ENCODE measurements at regions not wholly inside any gene's neighbourhood (a gene's known extent, or its start where the extent isn't known, plus 50 kb on each side); places are given as distances from the start of the nearest gene placed in this dataset.

DNA sequence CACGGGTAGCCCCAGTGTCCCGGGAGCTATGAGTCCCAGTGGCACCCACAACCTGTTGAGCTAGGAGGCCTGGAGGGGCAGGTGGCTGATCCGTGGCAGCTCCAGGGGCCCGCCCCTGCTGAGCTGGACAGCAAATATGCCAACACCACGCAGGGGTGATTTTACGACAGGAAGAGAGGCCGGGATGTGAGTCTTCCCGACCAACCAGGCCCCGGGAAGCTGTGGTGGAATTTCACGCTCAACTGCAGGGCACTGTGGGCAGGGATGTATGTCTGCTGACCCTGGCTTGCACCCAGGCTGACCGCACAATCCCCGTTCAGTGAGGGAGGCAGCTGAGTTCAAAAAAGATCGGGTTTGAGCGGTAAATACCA is 183.9 kb downstream of the ERMARD start:
- TF ChIP-seq, protein P1, sequence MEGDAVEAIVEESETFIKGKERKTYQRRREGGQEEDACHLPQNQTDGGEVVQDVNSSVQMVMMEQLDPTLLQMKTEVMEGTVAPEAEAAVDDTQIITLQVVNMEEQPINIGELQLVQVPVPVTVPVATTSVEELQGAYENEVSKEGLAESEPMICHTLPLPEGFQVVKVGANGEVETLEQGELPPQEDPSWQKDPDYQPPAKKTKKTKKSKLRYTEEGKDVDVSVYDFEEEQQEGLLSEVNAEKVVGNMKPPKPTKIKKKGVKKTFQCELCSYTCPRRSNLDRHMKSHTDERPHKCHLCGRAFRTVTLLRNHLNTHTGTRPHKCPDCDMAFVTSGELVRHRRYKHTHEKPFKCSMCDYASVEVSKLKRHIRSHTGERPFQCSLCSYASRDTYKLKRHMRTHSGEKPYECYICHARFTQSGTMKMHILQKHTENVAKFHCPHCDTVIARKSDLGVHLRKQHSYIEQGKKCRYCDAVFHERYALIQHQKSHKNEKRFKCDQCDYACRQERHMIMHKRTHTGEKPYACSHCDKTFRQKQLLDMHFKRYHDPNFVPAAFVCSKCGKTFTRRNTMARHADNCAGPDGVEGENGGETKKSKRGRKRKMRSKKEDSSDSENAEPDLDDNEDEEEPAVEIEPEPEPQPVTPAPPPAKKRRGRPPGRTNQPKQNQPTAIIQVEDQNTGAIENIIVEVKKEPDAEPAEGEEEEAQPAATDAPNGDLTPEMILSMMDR (conservative IDR thresholded peaks at IDR 0.05; ENCODE audit: low read depth, low read length) = no peak
- DNase-seq (ENCODE audit: low read depth) = no peak
- no peak overlapping the region for H3K4me3 ChIP-seq (ENCODE audit: low read length)

DNA sequence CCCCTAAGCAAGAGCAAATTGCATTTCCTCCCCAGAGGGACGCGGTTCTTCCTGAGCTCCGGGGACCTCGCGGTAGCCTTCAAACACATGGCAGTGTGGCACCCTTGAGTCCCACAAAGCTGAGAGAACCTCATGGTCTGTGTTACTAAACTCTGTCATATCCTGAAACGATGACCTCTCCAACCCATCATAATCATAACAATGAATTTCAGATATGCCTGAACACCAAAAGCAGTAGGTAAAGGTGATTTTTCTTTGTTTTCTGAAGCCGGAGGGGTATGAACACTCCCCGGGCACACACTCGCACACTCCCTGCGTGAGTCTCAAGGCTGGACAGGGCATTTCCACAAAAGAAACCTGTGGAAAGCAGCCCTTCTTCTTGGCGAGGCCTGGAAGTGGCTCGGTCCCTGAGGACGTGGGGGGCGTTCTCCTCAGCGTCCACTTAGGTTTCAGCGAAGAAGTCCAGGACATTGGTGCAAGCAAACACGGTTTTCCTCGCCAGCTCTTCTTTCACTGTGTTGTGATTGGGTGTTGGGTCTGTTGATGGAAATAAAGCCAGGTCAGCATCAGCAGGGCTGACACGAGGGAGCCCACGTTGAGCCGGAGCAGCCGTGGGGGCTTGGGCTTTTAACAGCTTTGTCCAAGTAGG is 183.4 kb downstream of the ERMARD start:
- H3K4me3 ChIP-seq (ENCODE audit: low read length) = no peak overlapping the region
- no peak for DNase-seq (ENCODE audit: low read depth)
- TF ChIP-seq, protein P1 (conservative IDR thresholded peaks at IDR 0.05; ENCODE audit: low read depth, low read length) = no peak

DNA sequence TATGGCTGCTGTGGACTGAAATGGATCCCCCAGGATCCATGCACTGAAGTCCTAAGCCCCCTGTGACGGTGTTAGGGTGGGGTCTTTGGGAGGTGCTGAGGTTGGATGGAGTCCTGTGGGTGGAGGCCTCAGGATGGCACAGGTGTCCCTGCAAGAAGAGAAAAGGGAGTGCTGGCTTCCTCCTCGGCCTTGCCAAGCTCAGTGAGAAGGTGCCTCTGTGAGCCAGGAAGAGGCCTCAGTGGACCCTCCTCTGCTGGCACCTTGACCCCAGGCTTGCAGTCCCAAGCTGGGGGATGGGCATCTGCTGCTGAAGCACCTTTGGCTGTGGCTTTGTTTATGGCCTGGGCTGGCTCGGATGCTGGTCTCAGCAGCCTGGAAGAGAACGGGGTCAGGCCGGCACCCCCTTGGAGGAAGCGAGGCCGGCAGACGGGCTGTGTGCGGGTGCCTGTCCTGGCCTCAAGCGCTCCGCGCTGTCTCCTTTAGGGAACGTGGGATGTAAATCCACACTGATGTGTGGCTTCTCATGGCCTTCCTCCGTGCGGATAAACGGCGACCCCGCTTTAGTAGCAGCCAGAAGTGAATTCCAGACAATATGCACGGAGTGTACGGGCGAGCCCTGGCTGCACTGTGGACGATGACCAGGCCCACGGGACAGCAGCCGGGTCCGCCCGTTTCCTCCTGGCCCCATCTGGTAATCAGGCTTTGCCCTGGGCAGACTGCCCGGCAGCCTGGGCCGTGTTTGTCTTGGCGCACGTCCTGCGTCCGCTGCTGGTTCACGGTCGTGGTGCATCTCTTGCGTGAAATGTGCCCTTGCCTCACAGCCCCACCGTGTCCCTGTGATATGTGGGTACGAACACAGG is 182.6 kb downstream of the ERMARD start:
- TF ChIP-seq, protein P1 (conservative IDR thresholded peaks at IDR 0.05; ENCODE audit: low read depth, low read length) = no peak
- H3K4me3 ChIP-seq (ENCODE audit: low read length) = no peak overlapping the region
- no peak for DNase-seq (ENCODE audit: low read depth)

DNA sequence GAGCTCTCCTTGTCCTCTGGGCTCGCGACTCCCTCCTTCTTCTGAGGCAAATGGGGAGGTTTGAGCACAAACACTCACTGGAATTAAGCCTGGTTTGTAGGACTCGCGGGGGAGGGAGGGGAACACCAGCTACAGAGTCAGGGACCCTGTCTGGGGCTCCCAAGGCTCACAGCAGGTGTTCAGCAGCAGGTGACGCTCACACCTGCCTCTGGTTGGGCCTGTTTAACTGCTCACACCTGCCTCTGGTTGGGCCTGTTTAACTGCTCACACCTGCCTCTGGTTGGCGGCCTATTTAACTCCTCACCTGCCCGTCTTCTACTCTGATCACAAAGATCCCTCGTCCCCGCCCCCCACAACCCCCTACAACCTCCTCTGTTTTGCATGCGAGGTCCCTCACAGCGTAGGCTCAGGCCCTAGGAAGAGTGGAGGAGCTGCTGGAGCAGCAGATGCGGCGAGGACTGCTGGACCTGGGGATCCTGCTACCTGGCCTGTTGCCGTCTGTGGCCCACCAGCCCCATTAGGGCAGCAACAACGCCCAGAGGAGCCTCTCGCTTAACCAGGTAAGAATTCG is 181.9 kb downstream of the ERMARD start:
- H3K4me3 ChIP-seq (ENCODE audit: low read length) = no peak overlapping the region
- no peak for DNase-seq (ENCODE audit: low read depth)
- TF ChIP-seq, protein P1 (conservative IDR thresholded peaks at IDR 0.05; ENCODE audit: low read depth, low read length) = no peak

DNA sequence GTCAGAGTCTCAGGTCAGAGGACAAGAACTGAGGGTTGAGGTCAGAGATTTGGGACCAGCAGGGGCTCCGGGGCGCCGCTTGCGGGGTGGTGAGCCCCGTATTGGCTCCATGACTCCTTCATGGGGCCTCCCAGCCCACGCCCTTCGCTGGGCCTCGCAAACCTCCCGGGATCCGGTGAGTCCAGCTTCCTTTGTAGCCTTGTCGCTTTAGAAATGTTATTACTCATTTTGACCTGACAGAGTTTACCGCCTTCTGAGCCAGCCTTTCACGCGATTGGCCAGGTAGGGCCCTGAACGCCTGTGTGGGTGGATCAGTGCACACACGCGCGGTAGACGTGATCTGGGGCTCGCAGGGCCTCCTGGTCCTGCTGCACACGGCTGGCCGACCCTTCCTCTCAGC is 181.1 kb downstream of the ERMARD start:
- no peak for DNase-seq (ENCODE audit: low read depth)
- TF ChIP-seq, protein P1 (conservative IDR thresholded peaks at IDR 0.05; ENCODE audit: low read depth, low read length) = no peak
- H3K4me3 ChIP-seq (ENCODE audit: low read length) = no peak overlapping the region

DNA sequence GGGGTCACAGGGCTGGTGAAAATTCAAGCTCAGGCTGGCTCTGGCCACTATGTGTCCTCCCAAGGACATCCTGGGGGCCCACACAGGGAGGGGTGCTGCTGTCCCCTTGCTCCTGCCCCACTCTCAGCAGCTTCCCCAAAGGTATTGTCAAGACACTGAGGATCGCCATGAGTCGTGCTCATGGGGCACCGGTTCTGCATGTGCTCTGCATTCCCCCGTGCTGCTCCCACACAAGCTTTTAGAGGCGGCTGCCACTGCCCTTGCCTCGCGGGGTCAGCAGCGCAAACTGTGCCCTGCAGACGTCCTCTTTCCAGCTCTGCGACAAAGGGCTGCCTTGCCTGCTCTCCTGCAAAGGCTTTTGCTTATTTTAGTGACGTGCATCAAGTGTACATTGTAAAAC is 179.8 kb downstream of the ERMARD start:
- no peak overlapping the region for H3K4me3 ChIP-seq (ENCODE audit: low read length)
- no peak for DNase-seq (ENCODE audit: low read depth)
- TF ChIP-seq, protein P1 (conservative IDR thresholded peaks at IDR 0.05; ENCODE audit: low read depth, low read length) = no peak

Data from retinal pigment epithelial cell (primary cell).